GM23338 (cell line): ENCODE measurements at regions not wholly inside any gene's neighbourhood (a gene's known extent, or its start where the extent isn't known, plus 50 kb on each side); places are given as distances from the start of the nearest gene placed in this dataset.

Experiments
- ATAC-seq: fragments of 200-7000 bp; cut with Tn5 transposase; 3 replicates; pipeline ENCODE4 v1.9.1; 2020
- DNase-seq: peaks from one replicate; pipeline ENCODE4 v3.0.0-alpha.2; 2015; ENCODE audit warnings: low spot score
- H2AFZ ChIP-seq: fragments of 200-600 bp; sonication (generic); 2 replicates; pipeline ENCODE4 v1.8.0; 2016; ENCODE audit warnings: antibody characterized with exemption, mild to moderate bottlenecking, moderate library complexity
- H3F3A ChIP-seq: fragments of 200-600 bp; sonication (generic); replicated peaks from 2 replicates; pipeline ENCODE4 v1.8.0; 2017; ENCODE audit warnings: antibody characterized with exemption, mixed run types, low read depth
- H3K27ac ChIP-seq: fragments of 200-600 bp; sonication (generic); 2 replicates; pipeline ENCODE4 v1.6.1; 2016; ENCODE audit warnings: low read depth
- H3K27me3 ChIP-seq: fragments of 200-600 bp; sonication (generic); 2 replicates; pipeline ENCODE4 v1.8.0; 2016; ENCODE audit warnings: mild to moderate bottlenecking, mixed run types, moderate library complexity; ENCODE audit not compliant: insufficient read depth
- H3K36me3 ChIP-seq: fragments of 200-600 bp; sonication (generic); 2 replicates; pipeline ENCODE4 v1.8.0; 2016; ENCODE audit warnings: mild to moderate bottlenecking; ENCODE audit not compliant: insufficient read depth
- H3K4me1 ChIP-seq: fragments of 200-600 bp; sonication (generic); 2 replicates; pipeline ENCODE4 v1.8.0; 2016; ENCODE audit warnings: mild to moderate bottlenecking, moderate library complexity; ENCODE audit not compliant: insufficient read depth
- H3K4me2 ChIP-seq: fragments of 200-600 bp; sonication (generic); 2 replicates; pipeline ENCODE4 v1.7.1; 2017; ENCODE audit warnings: mixed run types
- H3K4me3 ChIP-seq: fragments of 200-600 bp; sonication (generic); 2 replicates; pipeline ENCODE4 v1.6.1; 2016; ENCODE audit warnings: mixed run types
- H3K79me2 ChIP-seq: fragments of 200-600 bp; sonication (generic); replicated peaks from 2 replicates; pipeline ENCODE4 v1.8.0; 2017; ENCODE audit warnings: mild to moderate bottlenecking; ENCODE audit not compliant: insufficient read depth
- H3K9me2 ChIP-seq: fragments of 200-600 bp; sonication (generic); 2 replicates; pipeline ENCODE4 v1.8.0; 2017; ENCODE audit not compliant: insufficient read depth
- H4K20me1 ChIP-seq: fragments of 200-600 bp; sonication (generic); replicated peaks from 2 replicates; pipeline ENCODE4 v1.8.0; 2017; ENCODE audit warnings: mild to moderate bottlenecking; ENCODE audit not compliant: insufficient read depth
- H3K27ac Mint-ChIP-seq: 2 replicates; pipeline ENCODE4 v1.8.0; 2020; ENCODE audit warnings: inconsistent platforms, mild to moderate bottlenecking, moderate library complexity, mixed read lengths
- H3K27me3 Mint-ChIP-seq: 3 replicates; pipeline ENCODE4 v1.8.0; 2022; ENCODE audit warnings: low read depth, mild to moderate bottlenecking, moderate library complexity, mixed read lengths, inconsistent platforms; ENCODE audit not compliant: insufficient read depth, poor library complexity
- H3K36me3 Mint-ChIP-seq: 3 replicates; pipeline ENCODE4 v1.8.0; 2021; ENCODE audit warnings: low read depth, mild to moderate bottlenecking, inconsistent platforms, moderate library complexity, mixed read lengths
- H3K4me1 Mint-ChIP-seq: 3 replicates; pipeline ENCODE4 v1.8.0; 2020; ENCODE audit warnings: mild to moderate bottlenecking, inconsistent platforms, mixed read lengths
- H3K4me3 Mint-ChIP-seq: 3 replicates; pipeline ENCODE4 v1.8.0; 2021; ENCODE audit warnings: moderate library complexity, mild to moderate bottlenecking, inconsistent platforms, mixed read lengths
- H3K9me3 Mint-ChIP-seq: 3 replicates; pipeline ENCODE4 v1.8.0; 2020; ENCODE audit warnings: moderate library complexity, mild to moderate bottlenecking, inconsistent platforms, mixed read lengths
- CREB1 ChIP-seq: fragments of 250-450 bp; sonication (Bioruptor Pico); IDR thresholded peaks from 2 replicates; pipeline ENCODE4 v1.5.0; 2020; ENCODE audit warnings: low read depth, mild to moderate bottlenecking, moderate library complexity
- CTCF ChIP-seq, 2 experiments: fragments of 200-600 bp in 1 of 2; sonication (generic) in 1 of 2; conservative IDR thresholded peaks; 2 replicates each; pipeline versions ENCODE4 v1.5.1 to v1.6.1; 2016 to 2017; ENCODE audit warnings: antibody characterized with exemption in 2 of 2, low read depth in 2 of 2, mild to moderate bottlenecking in 2 of 2, moderate library complexity in 1 of 2
- ETS1 ChIP-seq: IDR thresholded peaks from 2 replicates; pipeline ENCODE4 v1.6.1; 2016; ENCODE audit warnings: antibody characterized with exemption
- EZH2 ChIP-seq: fragments of 200-600 bp; sonication (generic); IDR thresholded peaks from one replicate; pipeline ENCODE4 v1.8.0; 2017; ENCODE audit warnings: antibody characterized with exemption, mild to moderate bottlenecking, low read depth; ENCODE audit not compliant: unreplicated experiment
- EZH2phosphoT487 ChIP-seq: fragments of 200-600 bp; sonication (generic); IDR thresholded peaks from one replicate; pipeline ENCODE4 v1.8.1; 2018; ENCODE audit warnings: antibody characterized with exemption; ENCODE audit not compliant: unreplicated experiment
- JUNB ChIP-seq: IDR thresholded peaks from one replicate; pipeline ENCODE4 v1.6.1; 2016; ENCODE audit warnings: antibody characterized with exemption; ENCODE audit not compliant: unreplicated experiment
- NANOG ChIP-seq: IDR thresholded peaks from 2 replicates; pipeline ENCODE4 v1.6.1; 2016; ENCODE audit warnings: antibody characterized with exemption, borderline replicate concordance
- POLR2AphosphoS5 ChIP-seq: IDR thresholded peaks from 2 replicates; pipeline ENCODE4 v1.6.1; 2016; ENCODE audit warnings: antibody characterized with exemption, low read depth
- REST ChIP-seq: IDR thresholded peaks from one replicate; pipeline ENCODE4 v1.6.1; 2018; ENCODE audit warnings: antibody characterized with exemption; ENCODE audit not compliant: unreplicated experiment
- STAT1 ChIP-seq: IDR thresholded peaks from one replicate; pipeline ENCODE4 v1.6.1; 2016; ENCODE audit warnings: antibody characterized with exemption; ENCODE audit not compliant: unreplicated experiment
- ZNF114 ChIP-seq: fragments of 250-450 bp; sonication (Bioruptor Pico); IDR thresholded peaks from 2 replicates; pipeline ENCODE4 v1.5.0; 2020; ENCODE audit warnings: mild to moderate bottlenecking, moderate library complexity
- ZNF331 ChIP-seq: fragments of 250-450 bp; sonication (Bioruptor Pico); IDR thresholded peaks from 2 replicates; pipeline ENCODE4 v1.5.0; 2020; ENCODE audit warnings: low read depth, mild to moderate bottlenecking, moderate library complexity
- ZNF462 ChIP-seq: fragments of 250-450 bp; sonication (Bioruptor Pico); IDR thresholded peaks from 2 replicates; pipeline ENCODE4 v1.5.0; 2020; ENCODE audit warnings: mild to moderate bottlenecking, moderate library complexity

GRCh38 chr1:199040076-199040905 is 401.5 kb downstream of the PTPRC start:
- no peaks in the 10 kb centered on the region for H3K36me3 ChIP-seq
- no peaks in the 10 kb centered on the region for H4K20me1 ChIP-seq
- H2AFZ ChIP-seq, result no peak overlapping the region
- H3K4me2 ChIP-seq, result no peak overlapping the region
- ATAC-seq (no peak), DNase-seq (no peak)
- no peaks in the 10 kb centered on the region for H3K9me3 Mint-ChIP-seq
- no peak overlapping the region for H3K4me3 ChIP-seq
- TF ChIP-seq REST (no peak), ZNF114 (CRISPR knock-in tag) (no peak), EZH2phosphoT487 (no peak), NANOG (no peak), JUNB (no peak), CTCF (conservative IDR thresholded peaks at IDR 0.05; ENCODE audit: low read depth in 2 of 2) (no peak), EZH2 (no peak), STAT1 (no peak), POLR2AphosphoS5 (no peak), ZNF331 (no peak), ETS1 (no peak), CREB1 (CRISPR knock-in tag) (no peak), ZNF462 (CRISPR knock-in tag) (no peak)
- H3K27ac ChIP-seq, result no peak overlapping the region
- 0 out of 2 replicates have a peak, but pooled peaks cover 1% of the 10 kb centered on the region for H3K9me2 ChIP-seq
- no peaks in the 10 kb centered on the region for H3K4me1 ChIP-seq
- H3K4me1 Mint-ChIP-seq, result no peaks in the 10 kb centered on the region
- H3K27me3 ChIP-seq, result no peaks in the 10 kb centered on the region
- H3K4me3 Mint-ChIP-seq, result no peak overlapping the region
- no peaks in the 10 kb centered on the region for H3K36me3 Mint-ChIP-seq
- H3F3A ChIP-seq, result no peaks in the 10 kb centered on the region
- H3K79me2 ChIP-seq, result no peaks in the 10 kb centered on the region
- no peak overlapping the region for H3K27ac Mint-ChIP-seq
- H3K27me3 Mint-ChIP-seq, result peaks cover 1% of the 10 kb centered on the region
